ENCODE measurements at regions not wholly inside any gene's neighbourhood (a gene's known extent, or its start where the extent isn't known, plus 50 kb on each side); places are given as distances from the start of the nearest gene placed in this dataset.

GRCh38 chr3:166764698-166765318 is 615.3 kb downstream of the ZBBX start:
- TF ChIP-seq ZFX (IDR thresholded peaks at IDR 0.05): no peak
- TF ChIP-seq CTCF (conservative IDR thresholded peaks at IDR 0.05): no peak

Measured in C4-2B (cell line).